Smooth muscle cell (in vitro differentiated cells): ENCODE measurements at regions not wholly inside any gene's neighbourhood (a gene's known extent, or its start where the extent isn't known, plus 50 kb on each side); places are given as distances from the start of the nearest gene placed in this dataset.
A peak's percentile ranks its signal among the peaks of the same experiment; 100 is the strongest.

ENCODE experiments used
- DNase-seq: peaks from one replicate; lab custom pipeline; 2025; ENCODE audit not compliant: unreplicated experiment; lab: John Stamatoyannopoulos, UW
- H2AFZ ChIP-seq: fragments of 200-600 bp; sonication (generic); 2 replicates; pipeline ENCODE4 v1.6.0; 2016; ENCODE audit warnings: antibody characterized with exemption, low read depth, mild to moderate bottlenecking
- H3F3A ChIP-seq: fragments of 200-600 bp; sonication (generic); 2 replicates; pipeline ENCODE4 v1.6.0; 2017; ENCODE audit warnings: antibody characterized with exemption, low read depth
- H3K27ac ChIP-seq: fragments of 200-600 bp; sonication (generic); 2 replicates; pipeline ENCODE4 v1.5.1; 2016; ENCODE audit warnings: low read depth, mild to moderate bottlenecking
- H3K27me3 ChIP-seq: fragments of 200-600 bp; sonication (generic); 2 replicates; pipeline ENCODE4 v1.6.1; 2016; ENCODE audit warnings: low read depth, mild to moderate bottlenecking
- H3K36me3 ChIP-seq: fragments of 200-600 bp; sonication (generic); 2 replicates; pipeline ENCODE4 v1.5.1; 2016; ENCODE audit warnings: low read depth
- H3K4me1 ChIP-seq: fragments of 200-600 bp; sonication (generic); 2 replicates; pipeline ENCODE4 v1.5.1; 2016; ENCODE audit warnings: low read depth
- H3K4me2 ChIP-seq: fragments of 200-600 bp; sonication (generic); 2 replicates; pipeline ENCODE4 v1.6.0; 2016; ENCODE audit warnings: mild to moderate bottlenecking
- H3K4me3 ChIP-seq: fragments of 200-600 bp; sonication (generic); 2 replicates; pipeline ENCODE4 v1.5.1; 2016; ENCODE audit warnings: mild to moderate bottlenecking
- H3K79me2 ChIP-seq: fragments of 200-600 bp; sonication (generic); 2 replicates; pipeline ENCODE4 v1.6.0; 2016; ENCODE audit warnings: low read depth, mild to moderate bottlenecking
- H3K9ac ChIP-seq: fragments of 200-600 bp; sonication (generic); 2 replicates; pipeline ENCODE4 v1.6.0; 2016; ENCODE audit warnings: low read depth
- H3K9me3 ChIP-seq: fragments of 200-600 bp; sonication (generic); replicated peaks from 2 replicates; pipeline ENCODE4 v1.5.1; 2016; ENCODE audit warnings: low read depth
- H4K20me1 ChIP-seq: fragments of 200-600 bp; sonication (generic); 2 replicates; pipeline ENCODE4 v1.6.0; 2016; ENCODE audit warnings: low read depth
- CTCF ChIP-seq: fragments of 200-600 bp; sonication (generic); IDR thresholded peaks from 2 replicates; pipeline ENCODE4 v1.5.1; 2017; ENCODE audit warnings: borderline replicate concordance, mild to moderate bottlenecking, antibody characterized with exemption; ENCODE audit not compliant: insufficient read depth, poor library complexity, severe bottlenecking
- WGBS: methylation state at CpG from one replicate; pipeline ENCODE4 v1.1.7; 2016; ENCODE audit warnings: low lambda C conversion rate; 5-methylcytosine and 5-hydroxymethylcytosine counted together

- Histone ChIP-seq H3K79me2 (no peaks in the 10 kb centered on the region), H3K4me1 (no peaks in the 10 kb centered on the region), H3K9me3 (no peaks in the 10 kb centered on the region), H3K36me3 (no peaks in the 10 kb centered on the region), H3F3A (no peaks in the 10 kb centered on the region), H2AFZ (no peak overlapping the region), H3K27me3 (peaks cover 5% of the 10 kb centered on the region), H3K27ac (no peak overlapping the region), H3K4me3 (no peak overlapping the region), H3K9ac (no peak overlapping the region), H3K4me2 (no peak overlapping the region), H4K20me1 (no peaks in the 10 kb centered on the region)
- DNase-seq: no peak
- no peak for TF ChIP-seq CTCF
Measured at GRCh38 chr12:46884362-46884761, 58.6 kb upstream of the SLC38A4 start.

- Histone ChIP-seq H3F3A (no peaks in the 10 kb centered on the region), H4K20me1 (no peaks in the 10 kb centered on the region), H3K27me3 (peaks cover 5% of the 10 kb centered on the region), H3K4me2 (peak overlapping the region; percentile 9), H3K4me3 (no peak overlapping the region), H3K79me2 (no peaks in the 10 kb centered on the region), H3K36me3 (no peaks in the 10 kb centered on the region), H2AFZ (no peak overlapping the region), H3K4me1 (no peaks in the 10 kb centered on the region), H3K9me3 (no peaks in the 10 kb centered on the region), H3K9ac (no peak overlapping the region), H3K27ac (no peak overlapping the region)
- WGBS: 39% methylated on average over 2 of the region's 2 CpGs
- DNase-seq: no peak
- TF ChIP-seq CTCF: no peak
Measured at GRCh38 chr12:46886541-46887041, 60.8 kb upstream of the SLC38A4 start.

GRCh38 chr12:46887870-46888269 lies 62.1 kb upstream of the SLC38A4 start:
- no peak for TF ChIP-seq CTCF
- H3K27ac ChIP-seq: no peak overlapping the region
- DNase-seq: no peak
- H3F3A ChIP-seq: no peaks in the 10 kb centered on the region
- H3K79me2 ChIP-seq: no peaks in the 10 kb centered on the region
- H3K4me3 ChIP-seq: no peak overlapping the region
- no peaks in the 10 kb centered on the region for H3K36me3 ChIP-seq
- H2AFZ ChIP-seq: no peak overlapping the region
- no peaks in the 10 kb centered on the region for H3K4me1 ChIP-seq
- no peaks in the 10 kb centered on the region for H3K9me3 ChIP-seq
- H3K4me2 ChIP-seq: no peak overlapping the region
- H3K9ac ChIP-seq: no peak overlapping the region
- peaks cover 5% of the 10 kb centered on the region for H3K27me3 ChIP-seq
- H4K20me1 ChIP-seq: no peaks in the 10 kb centered on the region

GRCh38 chr12:46888568-46888967 lies 62.8 kb upstream of the SLC38A4 start:
- Histone ChIP-seq H2AFZ (no peak overlapping the region), H3K79me2 (no peaks in the 10 kb centered on the region), H3F3A (no peaks in the 10 kb centered on the region), H4K20me1 (no peaks in the 10 kb centered on the region), H3K9ac (no peak overlapping the region), H3K4me1 (no peaks in the 10 kb centered on the region), H3K27me3 (peaks cover 5% of the 10 kb centered on the region), H3K9me3 (no peaks in the 10 kb centered on the region), H3K4me2 (no peak overlapping the region), H3K27ac (no peak overlapping the region), H3K4me3 (no peak overlapping the region), H3K36me3 (no peaks in the 10 kb centered on the region)
- 89% methylated on average over 3 of the region's 3 CpGs for WGBS
- TF ChIP-seq CTCF: no peak
- no peak for DNase-seq
